HCT116 (cell line): ENCODE measurements at regions not wholly inside any gene's neighbourhood (a gene's known extent, or its start where the extent isn't known, plus 50 kb on each side); places are given as distances from the start of the nearest gene placed in this dataset.

Source experiments
- ATAC-seq: fragments of 200-7000 bp; cut with Tn5 transposase; 2 replicates; pipeline ENCODE4 v1.9.1; 2020; ENCODE audit warnings: mild to moderate bottlenecking, moderate library complexity
- BruUV-seq: library from RNA; stranded (reverse); fragments of 400-500 nt; replicated peaks from 2 replicates; lab custom pipeline; 2021; lab: Mats Ljungman, UMichigan
- CTCF ChIA-PET: fragments of 300-600 bp; sonication (Branson Sonifier 250); formaldehyde crosslinking; loops from one replicate; lab custom pipeline; 2021; ENCODE audit warnings: antibody characterized with exemption; lab: Charles Lee
- POLR2A ChIA-PET: fragments of 300-600, 350-600 bp; sonication (Branson Sonifier 250); formaldehyde crosslinking; loops from one replicate; lab custom pipeline; 2021; ENCODE audit warnings: antibody characterized with exemption; lab: Charles Lee
- RAD21 ChIA-PET, 2 experiments: fragments of 300-600 bp; sonication (Branson Sonifier 250); formaldehyde crosslinking; loops; one replicate each; lab custom pipeline; 2023; ENCODE audit warnings: low total read pairs in 2 of 2; ENCODE audit not compliant: uncharacterized antibody in 2 of 2, unreplicated experiment in 2 of 2, low non-redundant PET in 1 of 2; lab: Charles Lee
- DNase-seq: peaks from one replicate; pipeline ENCODE4 v3.0.0-alpha.2; 2010; ENCODE audit warnings: low read depth, low spot score
- H2AFZ ChIP-seq: fragments of 200-600 bp; shearing (Covaris generic), sonication (generic); 2 replicates; pipeline ENCODE4 v1.6.1; 2017; ENCODE audit warnings: low read depth, mixed run types, mixed read lengths, antibody characterized with exemption, low read length; ENCODE audit not compliant: poor library complexity, severe bottlenecking
- H3K27ac ChIP-seq: 2 replicates; pipeline ENCODE4 v1.5.1; 2012; ENCODE audit warnings: low read depth, low read length
- H3K27me3 ChIP-seq: fragments of 200-600 bp; sonication (generic); 2 replicates; pipeline ENCODE4 v1.6.1; 2016; ENCODE audit warnings: mixed run types, low read length, mixed read lengths; ENCODE audit not compliant: insufficient read depth
- H3K36me3 ChIP-seq, 2 experiments: fragments of 200-500 bp in 1 of 2; fragments of 200-600 bp in 1 of 2; sonication (Bioruptor generic) in 1 of 2; sonication (generic) in 1 of 2; 2 replicates each; pipeline versions ENCODE4 v1.5.1 to v1.6.1; 2014 to 2016; ENCODE audit warnings: low read length in 2 of 2, inconsistent platforms in 1 of 2, mixed read lengths in 1 of 2, mixed run types in 1 of 2; ENCODE audit not compliant: insufficient read depth in 2 of 2, control insufficient read depth in 1 of 2
- H3K4me1 ChIP-seq, 2 experiments: fragments of 200-600 bp in 1 of 2; sonication (generic) in 1 of 2; 2 replicates each; pipeline versions ENCODE4 v1.5.1 to v1.6.1; 2012 to 2017; ENCODE audit warnings: low read length in 2 of 2, inconsistent platforms in 1 of 2, mild to moderate bottlenecking in 1 of 2, mixed read lengths in 1 of 2, mixed run types in 1 of 2, moderate library complexity in 1 of 2; ENCODE audit not compliant: insufficient read depth in 2 of 2, control insufficient read depth in 1 of 2
- H3K4me2 ChIP-seq: fragments of 200-600 bp; sonication (generic); 2 replicates; pipeline ENCODE4 v1.6.1; 2017; ENCODE audit warnings: mixed run types, low read length, mixed read lengths
- H3K4me3 ChIP-seq, 2 experiments: fragments of 200-600 bp in 1 of 2; sonication (generic) in 1 of 2; replicated peaks in 1 of 2; 2 replicates each; pipeline ENCODE4 v1.5.1; 2011 to 2016; ENCODE audit warnings: low read length in 2 of 2, control low read depth in 1 of 2, low read depth in 1 of 2, mild to moderate bottlenecking in 1 of 2, mixed read lengths in 1 of 2, mixed run types in 1 of 2
- H3K79me2 ChIP-seq: fragments of 200-600 bp; sonication (generic); 2 replicates; pipeline ENCODE4 v1.6.1; 2017; ENCODE audit warnings: mild to moderate bottlenecking, mixed run types, low read length, moderate library complexity, mixed read lengths; ENCODE audit not compliant: insufficient read depth
- H3K9ac ChIP-seq: fragments of 200-600 bp; sonication (generic); 2 replicates; pipeline ENCODE4 v1.6.1; 2016; ENCODE audit warnings: low read length, mixed read lengths
- H3K9me2 ChIP-seq: fragments of 200-600 bp; sonication (generic), shearing (Covaris generic); 2 replicates; pipeline ENCODE4 v1.6.1; 2017; ENCODE audit warnings: mixed run types, mild to moderate bottlenecking, moderate library complexity; ENCODE audit not compliant: insufficient read depth
- H3K9me3 ChIP-seq, 2 experiments: fragments of 200-500 bp in 1 of 2; fragments of 200-600 bp in 1 of 2; sonication (Bioruptor generic) in 1 of 2; sonication (generic) in 1 of 2; 2 replicates each; pipeline ENCODE4 v1.6.1; 2014 to 2017; ENCODE audit warnings: low read length in 2 of 2, mixed read lengths in 2 of 2, inconsistent platforms in 1 of 2, low read depth in 1 of 2, mild to moderate bottlenecking in 1 of 2, mixed run types in 1 of 2, moderate library complexity in 1 of 2; ENCODE audit not compliant: control insufficient read depth in 1 of 2, insufficient read depth in 1 of 2
- H4K20me1 ChIP-seq: fragments of 200-600 bp; sonication (generic), shearing (Covaris generic); 2 replicates; pipeline ENCODE4 v1.6.1; 2017; ENCODE audit warnings: mixed run types, mild to moderate bottlenecking, moderate library complexity; ENCODE audit not compliant: insufficient read depth
- EGR1 ChIP-seq: IDR thresholded peaks from 2 replicates; pipeline ENCODE4 v1.6.1; 2012; ENCODE audit warnings: low read depth
- ELF1 ChIP-seq: IDR thresholded peaks from 2 replicates; pipeline ENCODE4 v1.6.1; 2012; ENCODE audit warnings: low read depth, borderline replicate concordance
- EZH2 ChIP-seq: fragments of 200-600 bp; sonication (generic); IDR thresholded peaks from 2 replicates; pipeline ENCODE4 v1.6.1; 2017; ENCODE audit warnings: antibody characterized with exemption, mixed run types
- EZH2phosphoT487 ChIP-seq: fragments of 200-600 bp; IDR thresholded peaks from 2 replicates; pipeline ENCODE4 v1.6.1; 2018; ENCODE audit warnings: antibody characterized with exemption, borderline replicate concordance
- POLR2A ChIP-seq: IDR thresholded peaks from 2 replicates; pipeline ENCODE4 v1.7.0; 2011; ENCODE audit warnings: borderline replicate concordance; ENCODE audit not compliant: insufficient read depth, insufficient read length; ENCODE audit errors: extremely low read depth
- POLR2AphosphoS5 ChIP-seq: IDR thresholded peaks from 2 replicates; pipeline ENCODE4 v1.6.1; 2011; ENCODE audit warnings: mild to moderate bottlenecking, low read depth, low read length, moderate library complexity
- SIN3A ChIP-seq: IDR thresholded peaks from 2 replicates; pipeline ENCODE4 v1.6.1; 2012; ENCODE audit warnings: low read depth
- ZNF274 ChIP-seq: fragments of 200-500 bp; sonication (Bioruptor generic); IDR thresholded peaks from 2 replicates; pipeline ENCODE4 v1.6.1; 2014; ENCODE audit warnings: mild to moderate bottlenecking, low read depth, low read length, inconsistent platforms
- intact Hi-C: fragments of 100-400 bp; cut with micrococcal nuclease; formaldehyde crosslinking; loops from 2 replicates; pipeline ENCODE4 v1.10.0; 2022
- TF ChIP-seq, protein P1 (sequence below): IDR thresholded peaks from 2 replicates; pipeline ENCODE4 v1.6.1; 2011; ENCODE audit warnings: mild to moderate bottlenecking, low read length, moderate library complexity; ENCODE audit not compliant: insufficient replicate concordance; ENCODE audit errors: extremely low read depth

DNA sequence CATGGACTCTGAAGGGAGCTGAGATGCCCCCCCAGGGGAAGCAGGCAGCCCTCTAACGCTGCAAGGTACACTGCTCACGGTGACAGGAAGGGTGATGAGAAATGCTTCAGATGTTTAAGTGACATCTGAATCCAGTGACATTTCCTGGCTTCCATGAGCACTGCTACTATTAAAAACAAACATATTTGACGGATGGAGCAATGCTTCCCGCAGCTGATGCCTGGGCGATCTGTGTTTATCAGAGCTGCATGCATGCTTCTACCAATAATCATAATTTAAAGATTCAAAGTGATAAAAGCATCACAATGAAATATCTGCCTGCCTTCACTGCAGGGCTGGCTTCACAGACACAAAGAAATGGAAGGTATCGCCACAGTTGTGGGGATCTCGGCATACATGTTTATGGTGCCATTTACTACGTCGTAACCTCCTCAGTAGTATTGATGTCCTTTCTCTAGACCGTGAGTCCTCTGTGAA, 66.1 kb upstream of the AOAH start:
- no peak overlapping the region for H2AFZ ChIP-seq
- no peaks in the 10 kb centered on the region for H3K4me1 ChIP-seq
- no peaks in the 10 kb centered on the region for H4K20me1 ChIP-seq
- CTCF ChIA-PET: no interaction called here
- H3K27me3 ChIP-seq: 0 out of 2 replicates have a peak, but pooled peaks cover 2% of the 10 kb centered on the region
- H3K4me3 ChIP-seq: no peak overlapping the region
- intact Hi-C loops: no loop called here
- no peaks in the 10 kb centered on the region for H3K9me2 ChIP-seq
- no peak for DNase-seq
- RAD21 ChIA-PET: no interaction called here
- H3K9me3 ChIP-seq: no peaks in the 10 kb centered on the region
- ATAC-seq: no peak
- H3K79me2 ChIP-seq: no peaks in the 10 kb centered on the region
- H3K27ac ChIP-seq: no peak overlapping the region
- H3K4me2 ChIP-seq: no peak overlapping the region
- no peak overlapping the region for H3K9ac ChIP-seq
- TF ChIP-seq EGR1 (no peak), POLR2A (no peak), ZNF274 (no peak), EZH2 (no peak), SIN3A (no peak), ELF1 (no peak), EZH2phosphoT487 (no peak), POLR2AphosphoS5 (no peak)
- TF ChIP-seq, protein P1, sequence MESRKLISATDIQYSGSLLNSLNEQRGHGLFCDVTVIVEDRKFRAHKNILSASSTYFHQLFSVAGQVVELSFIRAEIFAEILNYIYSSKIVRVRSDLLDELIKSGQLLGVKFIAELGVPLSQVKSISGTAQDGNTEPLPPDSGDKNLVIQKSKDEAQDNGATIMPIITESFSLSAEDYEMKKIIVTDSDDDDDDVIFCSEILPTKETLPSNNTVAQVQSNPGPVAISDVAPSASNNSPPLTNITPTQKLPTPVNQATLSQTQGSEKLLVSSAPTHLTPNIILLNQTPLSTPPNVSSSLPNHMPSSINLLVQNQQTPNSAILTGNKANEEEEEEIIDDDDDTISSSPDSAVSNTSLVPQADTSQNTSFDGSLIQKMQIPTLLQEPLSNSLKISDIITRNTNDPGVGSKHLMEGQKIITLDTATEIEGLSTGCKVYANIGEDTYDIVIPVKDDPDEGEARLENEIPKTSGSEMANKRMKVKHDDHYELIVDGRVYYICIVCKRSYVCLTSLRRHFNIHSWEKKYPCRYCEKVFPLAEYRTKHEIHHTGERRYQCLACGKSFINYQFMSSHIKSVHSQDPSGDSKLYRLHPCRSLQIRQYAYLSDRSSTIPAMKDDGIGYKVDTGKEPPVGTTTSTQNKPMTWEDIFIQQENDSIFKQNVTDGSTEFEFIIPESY: no peak
- no peaks in the 10 kb centered on the region for H3K36me3 ChIP-seq
- POLR2A ChIA-PET: no interaction called here
- no TSS peak for BruUV-seq
